ENCODE measurements at regions not wholly inside any gene's neighbourhood (a gene's known extent, or its start where the extent isn't known, plus 50 kb on each side); places are given as distances from the start of the nearest gene placed in this dataset.

GRCh38 chr13:34258646-34259386 is 440.9 kb downstream of the RFC3 start:
- no peaks in the 10 kb centered on the region for H3K27me3 ChIP-seq (ENCODE audit: insufficient read depth, poor library complexity, severe bottlenecking)
- no peak overlapping the region for H3K27ac ChIP-seq (replicated peaks)
- TF ChIP-seq SPI1 (IDR thresholded peaks at IDR 0.05; ENCODE audit: borderline replicate concordance, low read depth) (no peak), REST (IDR thresholded peaks at IDR 0.05; ENCODE audit: insufficient replicate concordance, low read depth) (no peak), POLR2AphosphoS5 (IDR thresholded peaks at IDR 0.05; ENCODE audit: low read depth) (no peak), CTCF (IDR thresholded peaks at IDR 0.05; ENCODE audit: insufficient read depth, low read length) (no peak), GABPA (IDR thresholded peaks at IDR 0.05; ENCODE audit: low read depth) (no peak)
- no peak for DNase-seq (ENCODE audit: low read depth in 1 of 2, low spot score in 1 of 2)
- H3K4me3 ChIP-seq (replicated peaks; ENCODE audit: insufficient read depth, low read length): no peak overlapping the region

- no peak overlapping the region for H3K27ac ChIP-seq (replicated peaks)
- H3K4me3 ChIP-seq (replicated peaks; ENCODE audit: insufficient read depth, low read length): no peak overlapping the region
- no peaks in the 10 kb centered on the region for H3K27me3 ChIP-seq (ENCODE audit: insufficient read depth, poor library complexity, severe bottlenecking)
- TF ChIP-seq GABPA (IDR thresholded peaks at IDR 0.05; ENCODE audit: low read depth) (no peak), CTCF (IDR thresholded peaks at IDR 0.05; ENCODE audit: insufficient read depth, low read length) (no peak), POLR2AphosphoS5 (IDR thresholded peaks at IDR 0.05; ENCODE audit: low read depth) (no peak), REST (IDR thresholded peaks at IDR 0.05; ENCODE audit: insufficient replicate concordance, low read depth) (no peak), SPI1 (IDR thresholded peaks at IDR 0.05; ENCODE audit: borderline replicate concordance, low read depth) (no peak)
- DNase-seq (ENCODE audit: low read depth in 1 of 2, low spot score in 1 of 2): no peak
These were observed 445.7 kb downstream of the RFC3 start for GRCh38 chr13:34263681-34264080.

GRCh38 chr13:34265046-34265679 is 447.2 kb downstream of the RFC3 start:
- TF ChIP-seq POLR2AphosphoS5 (IDR thresholded peaks at IDR 0.05; ENCODE audit: low read depth): no peak
- TF ChIP-seq CTCF (IDR thresholded peaks at IDR 0.05; ENCODE audit: insufficient read depth, low read length): no peak
- TF ChIP-seq SPI1 (IDR thresholded peaks at IDR 0.05; ENCODE audit: borderline replicate concordance, low read depth): no peak
- TF ChIP-seq GABPA (IDR thresholded peaks at IDR 0.05; ENCODE audit: low read depth): no peak
- TF ChIP-seq REST (IDR thresholded peaks at IDR 0.05; ENCODE audit: insufficient replicate concordance, low read depth): no peak
- H3K27ac ChIP-seq (replicated peaks): no peak overlapping the region
- no peak for DNase-seq (ENCODE audit: low read depth in 1 of 2, low spot score in 1 of 2)
- no peaks in the 10 kb centered on the region for H3K27me3 ChIP-seq (ENCODE audit: insufficient read depth, poor library complexity, severe bottlenecking)
- no peak overlapping the region for H3K4me3 ChIP-seq (replicated peaks; ENCODE audit: insufficient read depth, low read length)

Measured in HL-60 (cell line).